Kidney epithelial cell (primary cell): ENCODE measurements at regions not wholly inside any gene's neighbourhood (a gene's known extent, or its start where the extent isn't known, plus 50 kb on each side); places are given as distances from the start of the nearest gene placed in this dataset.
"Not testable (repeated sequence)": the region's sequence is repeated elsewhere in the genome, so short reads cannot be mapped to it uniquely, and the experiment has no call there.

Experiments used
- DNase-seq: peaks from one replicate; pipeline ENCODE4 v3.0.0-alpha.2; 2010; ENCODE audit warnings: low read depth
- H3K27me3 ChIP-seq: 2 replicates; pipeline ENCODE4 v1.6.0; 2011; ENCODE audit warnings: low read length; ENCODE audit not compliant: control insufficient read depth, insufficient read depth
- H3K36me3 ChIP-seq: 2 replicates; pipeline ENCODE4 v1.5.1; 2011; ENCODE audit warnings: low read length; ENCODE audit not compliant: control insufficient read depth, insufficient read depth
- H3K4me3 ChIP-seq: 2 replicates; pipeline ENCODE4 v1.5.1; 2011; ENCODE audit warnings: low read depth, mild to moderate bottlenecking, control low read depth, low read length
- TF ChIP-seq, protein P1 (sequence below): IDR thresholded peaks from 2 replicates; pipeline ENCODE4 v1.5.1; 2011; ENCODE audit warnings: mild to moderate bottlenecking, moderate library complexity, low read length, control low read depth, inconsistent platforms; ENCODE audit not compliant: insufficient read depth, poor library complexity, severe bottlenecking

DNA sequence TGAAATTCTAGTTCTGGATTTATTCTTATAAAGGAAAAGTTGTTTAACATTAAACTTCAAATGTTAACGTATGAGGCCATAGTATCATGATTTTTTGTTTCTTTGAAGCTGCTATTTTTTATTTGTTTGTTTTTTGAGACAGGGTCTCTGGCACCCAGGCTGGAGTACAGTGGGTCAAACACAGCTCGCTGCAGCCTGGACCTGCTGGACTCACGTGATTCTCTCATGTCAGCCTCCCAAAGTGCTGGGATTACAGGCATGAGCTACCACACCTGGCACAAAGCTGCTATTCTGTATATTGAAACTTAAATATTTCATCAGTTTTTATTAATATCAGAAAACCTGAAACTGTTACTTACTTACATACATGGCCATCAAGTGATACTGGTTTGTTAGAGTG, 89.5 kb upstream of the RPRM start:
- no peaks in the 10 kb centered on the region for H3K36me3 ChIP-seq
- no peaks in the 10 kb centered on the region for H3K27me3 ChIP-seq
- no peak for DNase-seq
- TF ChIP-seq, protein P1, sequence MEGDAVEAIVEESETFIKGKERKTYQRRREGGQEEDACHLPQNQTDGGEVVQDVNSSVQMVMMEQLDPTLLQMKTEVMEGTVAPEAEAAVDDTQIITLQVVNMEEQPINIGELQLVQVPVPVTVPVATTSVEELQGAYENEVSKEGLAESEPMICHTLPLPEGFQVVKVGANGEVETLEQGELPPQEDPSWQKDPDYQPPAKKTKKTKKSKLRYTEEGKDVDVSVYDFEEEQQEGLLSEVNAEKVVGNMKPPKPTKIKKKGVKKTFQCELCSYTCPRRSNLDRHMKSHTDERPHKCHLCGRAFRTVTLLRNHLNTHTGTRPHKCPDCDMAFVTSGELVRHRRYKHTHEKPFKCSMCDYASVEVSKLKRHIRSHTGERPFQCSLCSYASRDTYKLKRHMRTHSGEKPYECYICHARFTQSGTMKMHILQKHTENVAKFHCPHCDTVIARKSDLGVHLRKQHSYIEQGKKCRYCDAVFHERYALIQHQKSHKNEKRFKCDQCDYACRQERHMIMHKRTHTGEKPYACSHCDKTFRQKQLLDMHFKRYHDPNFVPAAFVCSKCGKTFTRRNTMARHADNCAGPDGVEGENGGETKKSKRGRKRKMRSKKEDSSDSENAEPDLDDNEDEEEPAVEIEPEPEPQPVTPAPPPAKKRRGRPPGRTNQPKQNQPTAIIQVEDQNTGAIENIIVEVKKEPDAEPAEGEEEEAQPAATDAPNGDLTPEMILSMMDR: no peak
- H3K4me3 ChIP-seq: no peak overlapping the region

DNA sequence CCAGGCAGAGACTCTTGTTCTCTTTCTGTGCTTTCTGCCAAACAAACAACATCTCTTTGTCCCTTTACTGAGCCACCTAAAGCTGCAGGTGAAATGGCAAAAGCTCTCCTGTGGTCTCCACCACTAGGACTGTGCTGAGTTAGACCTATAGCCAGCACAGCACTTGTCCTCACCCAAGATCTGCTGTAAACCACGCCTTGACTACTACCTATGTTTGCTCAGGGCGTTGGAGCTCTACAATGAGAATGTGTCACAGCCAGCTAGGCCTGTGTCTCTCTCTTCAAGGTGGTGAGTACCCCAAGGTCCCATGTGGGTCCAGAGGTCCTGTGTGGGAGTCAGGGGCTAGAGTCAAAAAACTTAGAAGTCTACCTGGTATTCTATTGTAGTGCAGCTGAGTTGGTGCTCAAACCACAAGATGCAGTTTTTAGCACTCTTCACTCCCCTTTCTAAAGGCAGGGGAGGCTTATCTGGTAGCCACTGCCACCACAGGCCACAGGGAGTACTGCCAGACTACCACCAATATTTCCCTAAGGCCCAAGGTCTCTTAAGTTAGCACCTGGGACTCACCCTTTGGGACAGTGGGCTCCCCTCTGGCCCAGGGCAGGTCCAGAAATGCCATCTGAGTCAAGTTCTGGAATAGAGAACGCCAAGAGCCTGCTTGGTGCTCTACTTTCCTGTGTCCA, 96.8 kb upstream of the RPRM start:
- no peak for DNase-seq
- Histone ChIP-seq H3K36me3 (no peaks in the 10 kb centered on the region), H3K27me3 (no peaks in the 10 kb centered on the region), H3K4me3 (no peak overlapping the region)
- TF ChIP-seq, protein P1: no peak

DNA sequence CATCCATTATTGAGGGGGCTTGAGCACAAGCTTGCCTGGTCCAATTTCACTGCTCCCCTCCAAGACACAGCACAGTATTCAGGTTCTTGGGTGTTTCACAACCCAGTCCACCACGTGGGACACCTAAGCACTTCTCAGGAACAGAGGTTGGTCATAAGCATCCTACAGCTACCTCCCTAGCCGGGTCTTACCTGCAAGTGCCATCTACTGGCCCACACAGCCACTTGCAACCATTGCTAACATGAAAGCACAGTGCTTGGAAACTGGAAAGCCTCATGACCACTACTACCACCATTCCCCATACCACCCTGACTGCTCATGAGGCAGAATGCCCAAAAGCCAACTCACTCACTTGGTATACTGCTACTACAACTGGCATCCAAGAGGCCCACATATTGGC, 105.7 kb upstream of the RPRM start:
- H3K4me3 ChIP-seq: no peak overlapping the region
- no peaks in the 10 kb centered on the region for H3K36me3 ChIP-seq
- H3K27me3 ChIP-seq: no peaks in the 10 kb centered on the region
- TF ChIP-seq, protein P1: no peak
- DNase-seq: no peak

DNA sequence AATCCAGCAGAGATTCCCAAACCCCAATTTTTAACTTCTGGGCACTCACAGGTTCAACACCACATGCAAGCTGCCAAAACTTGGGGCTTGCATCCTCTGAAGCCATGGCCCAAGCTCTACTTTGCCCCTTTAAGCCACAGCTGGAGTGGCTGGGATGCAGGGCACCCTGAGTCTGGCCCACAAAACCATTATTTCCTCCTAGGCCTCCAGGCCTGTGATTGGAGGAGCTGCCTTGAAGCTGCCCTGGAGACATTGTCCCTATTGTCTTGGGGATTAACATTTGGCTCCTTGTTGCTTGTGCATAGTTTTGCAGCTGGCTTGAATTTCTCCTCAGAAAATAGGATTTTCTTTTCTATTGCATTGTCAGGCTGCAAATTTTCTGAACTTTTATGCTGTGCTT, 109.8 kb upstream of the RPRM start:
- Histone ChIP-seq H3K36me3 (no peaks in the 10 kb centered on the region), H3K27me3 (no peaks in the 10 kb centered on the region), H3K4me3 (no peak overlapping the region)
- TF ChIP-seq, protein P1: no peak
- DNase-seq: no peak

DNA sequence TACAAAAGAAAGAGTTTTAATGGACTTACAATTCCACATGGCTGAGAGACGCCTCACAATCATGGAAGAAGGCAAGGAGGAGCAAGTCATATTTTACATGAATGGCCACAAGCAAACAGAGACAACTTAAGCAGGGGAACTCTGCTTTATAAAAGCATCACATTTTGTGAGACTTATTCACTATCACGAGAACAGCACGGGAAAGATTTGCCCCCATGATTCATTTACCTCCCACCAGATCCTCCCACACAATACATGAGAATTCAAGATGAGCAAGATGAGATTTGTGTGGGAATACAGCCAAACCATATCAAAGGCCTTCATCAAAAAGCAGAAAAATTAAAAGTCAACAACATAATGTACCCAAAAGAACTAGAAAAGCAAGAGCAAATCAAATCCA, 111.0 kb upstream of the RPRM start:
- Histone ChIP-seq H3K4me3 (no peak overlapping the region), H3K36me3 (no peaks in the 10 kb centered on the region), H3K27me3 (no peaks in the 10 kb centered on the region)
- TF ChIP-seq, protein P1: no peak
- DNase-seq: no peak

DNA sequence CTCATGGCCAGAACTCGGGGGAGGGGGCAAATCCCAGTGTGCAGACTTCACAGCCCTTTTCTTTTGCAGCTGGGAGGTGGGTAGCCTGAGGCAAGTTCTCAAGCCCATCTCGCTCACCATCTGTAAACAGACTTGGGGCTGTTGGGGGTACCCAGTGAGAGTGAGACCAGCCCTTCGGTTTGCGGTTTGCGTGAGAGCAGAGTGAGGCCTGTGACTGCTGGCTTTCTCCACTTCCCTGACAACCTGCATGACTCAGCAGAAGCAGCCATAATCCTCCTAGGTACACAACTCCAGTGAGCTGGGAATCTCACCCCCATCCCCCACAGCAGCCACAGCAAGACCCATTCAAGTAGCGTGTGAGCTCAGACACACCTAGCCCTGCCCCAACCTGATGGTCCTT, 114.5 kb upstream of the RPRM start:
- H3K36me3 ChIP-seq, H3K27me3 ChIP-seq, DNase-seq, H3K4me3 ChIP-seq: not testable (repeated sequence)
